Superior temporal gyrus (tissue), 1 donor: ENCODE measurements at regions not wholly inside any gene's neighbourhood (a gene's known extent, or its start where the extent isn't known, plus 50 kb on each side); places are given as distances from the start of the nearest gene placed in this dataset.
"Not testable (repeated sequence)": the region's sequence is repeated elsewhere in the genome, so short reads cannot be mapped to it uniquely, and the experiment has no call there.

Experiments
- DNase-seq: peaks from one replicate; pipeline ENCODE4 v3.0.0-alpha.2; 2016; ENCODE audit errors: extremely low spot score

DNA sequence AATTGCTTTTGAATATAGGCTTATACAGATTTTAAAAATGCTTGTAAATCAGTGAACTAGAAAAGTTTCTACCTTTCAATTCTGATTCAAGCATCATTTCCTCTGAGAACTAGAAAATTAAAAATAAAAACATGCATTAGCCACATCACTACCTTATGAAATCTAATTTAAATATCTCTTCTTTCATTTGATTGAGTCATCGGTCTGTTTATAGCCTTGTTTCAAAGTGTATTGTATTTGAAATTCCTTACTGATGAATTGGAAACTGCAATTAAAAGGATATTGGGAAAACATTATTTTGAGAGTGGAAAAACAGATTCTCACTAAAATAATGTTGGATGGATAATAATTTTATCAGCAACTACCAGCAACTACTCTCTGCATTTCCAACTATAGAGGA, 717.7 kb upstream of the FAM98A start:
- no peak for DNase-seq

GRCh38 chr2:34311816-34312215, 712.7 kb upstream of the FAM98A start:
- DNase-seq, result no peak

DNA sequence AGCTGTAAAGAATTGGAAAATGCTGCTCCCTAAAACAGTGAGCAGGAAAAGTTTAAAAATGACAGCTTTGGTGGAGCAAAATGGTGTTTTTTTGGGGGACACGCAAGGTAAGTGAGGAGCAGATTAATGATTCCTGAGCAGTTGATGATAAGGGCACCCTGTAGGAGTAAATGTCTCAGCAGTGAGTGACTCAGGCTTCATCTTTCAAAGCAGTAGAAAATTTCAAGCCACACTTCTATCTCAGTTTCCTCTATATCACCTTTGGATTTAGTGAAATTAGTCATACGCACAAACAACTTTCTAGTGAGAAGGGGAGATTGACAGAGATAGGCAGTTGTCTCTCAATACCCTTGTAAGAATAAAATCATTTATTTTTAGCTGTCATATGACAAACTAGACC, 709.0 kb upstream of the FAM98A start:
- no peak for DNase-seq

GRCh38 chr2:34307636-34308035, 708.5 kb upstream of the FAM98A start:
- DNase-seq, result no peak

DNA sequence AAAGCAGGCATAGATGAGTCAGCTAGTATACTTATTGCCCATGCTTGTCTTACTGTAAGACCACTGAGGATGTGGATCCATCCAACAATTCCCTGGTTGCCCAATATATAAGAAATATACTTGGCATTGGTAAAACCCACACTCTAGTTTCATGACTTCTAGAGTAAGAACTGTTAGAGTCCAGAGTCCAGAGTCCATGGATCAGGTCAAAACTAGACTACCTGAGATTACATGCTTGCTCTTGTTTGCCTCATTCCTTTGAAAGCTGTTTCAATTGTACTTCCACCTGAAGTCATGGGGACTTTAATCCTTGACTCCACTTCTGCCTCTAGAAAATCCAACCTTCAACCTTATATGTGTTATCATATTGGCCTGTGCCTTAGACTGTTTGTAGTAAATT, 707.6 kb upstream of the FAM98A start:
- DNase-seq, result no peak

- DNase-seq, result no peak
Observed at GRCh38 chr2:34305587-34305986, 706.5 kb upstream of the FAM98A start.

- no peak for DNase-seq
Observed at GRCh38 chr2:34294961-34295360, 695.9 kb upstream of the FAM98A start.

GRCh38 chr2:34291076-34291475, 692.0 kb upstream of the FAM98A start:
- no peak for DNase-seq

DNA sequence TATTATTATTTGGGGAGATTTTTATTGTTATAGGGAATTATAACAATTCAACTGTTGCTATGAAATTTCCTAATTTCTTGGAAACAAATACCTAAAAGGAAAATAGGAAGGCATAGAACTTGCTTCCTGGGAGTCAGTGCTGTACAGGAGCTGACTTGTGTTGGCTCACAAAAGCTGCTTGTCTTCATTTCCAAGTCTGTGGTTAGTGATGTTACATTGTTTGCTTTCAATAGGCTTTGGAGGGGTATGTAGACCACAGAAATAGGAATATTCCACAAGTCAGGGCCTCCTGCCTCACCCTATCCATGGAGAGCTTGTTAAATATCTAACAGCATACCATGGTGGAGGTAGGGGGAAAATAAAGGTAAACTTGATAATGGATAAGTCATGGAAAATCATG, 688.9 kb upstream of the FAM98A start:
- DNase-seq, result no peak

DNA sequence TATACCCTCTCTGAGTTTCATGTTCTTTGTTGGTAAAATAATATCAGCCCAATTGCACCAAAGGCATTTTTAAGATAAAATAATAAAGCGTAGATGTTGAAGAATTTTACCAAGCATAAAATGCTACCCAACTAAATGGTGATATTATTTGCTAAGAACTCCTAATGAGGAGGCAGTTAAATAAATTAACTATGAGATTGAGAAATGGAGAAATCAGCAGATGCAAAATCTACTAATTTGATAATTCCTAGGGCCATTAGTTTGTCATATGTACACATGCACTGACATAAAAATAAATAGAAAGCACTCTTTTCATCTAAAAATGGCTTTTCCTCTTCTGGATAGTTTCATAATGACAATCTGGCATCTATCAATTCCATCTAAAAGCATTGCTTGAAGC, 681.5 kb upstream of the FAM98A start:
- no peak for DNase-seq

DNA sequence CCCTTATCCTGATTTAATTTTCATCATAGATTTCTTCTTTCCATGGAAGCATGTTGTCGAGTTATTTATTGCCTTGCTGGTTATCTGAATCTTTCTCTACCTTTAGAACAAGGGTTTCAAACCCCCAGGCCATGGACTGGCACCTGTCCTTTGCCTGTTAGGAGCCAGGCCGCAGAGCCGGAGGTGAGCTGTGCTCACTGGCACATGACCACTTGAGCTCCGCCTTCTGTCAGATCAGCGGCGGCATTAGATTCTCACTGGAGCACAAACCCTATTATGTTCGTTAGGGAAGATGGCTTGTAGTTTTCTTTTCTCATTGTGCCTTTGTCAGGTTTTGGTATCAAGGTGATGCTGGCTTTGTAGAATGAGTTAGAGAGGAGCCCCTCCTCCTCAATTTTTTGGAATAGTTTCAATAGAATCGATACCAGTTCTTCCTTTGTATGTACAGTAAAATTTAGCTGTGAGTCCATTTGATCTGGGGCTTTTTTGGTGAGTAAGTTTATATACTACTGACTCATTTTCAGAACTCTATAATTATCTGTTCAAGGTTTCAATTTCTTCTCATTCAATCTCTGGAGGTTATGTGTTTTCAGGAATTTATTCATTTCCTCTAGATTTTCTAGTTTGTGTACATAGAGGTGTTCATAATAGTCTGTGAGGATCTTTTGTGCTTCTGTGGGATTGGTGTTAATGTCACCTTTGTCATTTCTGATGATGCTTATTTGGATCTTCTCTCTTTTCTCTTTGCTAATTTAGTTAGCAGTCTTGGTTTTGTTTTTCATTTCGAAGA, 668.0 kb upstream of the FAM98A start:
- no peak for DNase-seq

DNA sequence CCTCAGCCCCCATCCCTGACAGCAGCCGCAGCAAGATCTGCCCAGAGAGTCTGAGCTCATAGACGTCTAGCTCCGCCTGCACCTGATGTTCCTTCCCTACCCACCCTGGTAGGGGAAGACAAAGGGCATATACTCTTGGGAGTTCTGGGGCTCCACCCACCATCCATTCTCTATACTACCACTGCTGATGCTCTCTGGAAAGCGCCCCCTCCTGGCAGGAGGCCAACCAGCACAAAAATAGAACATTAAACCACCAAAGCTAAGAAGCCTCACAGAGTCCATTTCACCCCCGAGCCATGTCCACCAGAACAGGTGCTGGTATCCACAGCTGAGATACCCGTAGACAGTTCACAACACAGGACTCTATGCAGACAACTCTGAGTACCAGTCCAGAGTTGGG, 662.6 kb upstream of the FAM98A start:
- no peak for DNase-seq

GRCh38 chr2:34254272-34254878, 655.3 kb upstream of the FAM98A start:
- DNase-seq, result no peak

DNA sequence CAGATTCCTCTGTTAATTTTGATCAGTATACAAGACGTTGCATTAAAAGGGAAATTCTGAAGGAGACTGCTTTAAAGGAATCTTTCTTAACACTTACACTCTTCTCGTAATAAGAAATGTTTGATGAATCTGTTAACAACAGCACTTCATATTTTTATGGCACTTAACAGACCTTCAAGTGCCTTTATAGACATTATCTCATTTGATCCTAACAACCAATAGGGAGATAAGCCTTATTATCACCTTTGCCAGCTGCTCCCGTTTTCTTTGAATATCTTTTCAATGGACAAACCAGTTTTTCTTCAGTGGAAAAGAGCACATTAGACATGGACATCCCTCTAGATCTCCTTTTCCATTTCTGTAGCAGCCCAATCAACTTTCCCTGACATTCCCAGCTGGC, 653.0 kb upstream of the FAM98A start:
- no peak for DNase-seq

DNA sequence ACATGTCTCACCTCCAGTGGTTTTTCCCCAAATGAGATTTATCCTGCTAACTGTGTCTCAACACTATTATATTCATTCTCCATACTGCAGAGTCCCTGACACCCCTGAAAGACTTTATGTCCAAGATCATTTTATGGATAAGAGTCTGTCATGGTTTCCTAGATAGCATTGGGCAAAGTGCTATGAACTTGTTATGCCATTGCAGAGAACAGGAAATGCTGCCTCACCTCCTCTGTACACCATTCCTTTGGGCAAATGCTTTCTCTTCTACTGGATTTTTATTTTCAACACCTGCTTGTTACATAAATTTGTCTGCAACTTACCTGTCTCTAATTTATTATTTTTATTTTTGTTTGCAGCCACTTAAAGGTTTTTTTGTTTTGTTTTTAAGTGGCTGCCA, 652.5 kb upstream of the FAM98A start:
- DNase-seq, result no peak

DNA sequence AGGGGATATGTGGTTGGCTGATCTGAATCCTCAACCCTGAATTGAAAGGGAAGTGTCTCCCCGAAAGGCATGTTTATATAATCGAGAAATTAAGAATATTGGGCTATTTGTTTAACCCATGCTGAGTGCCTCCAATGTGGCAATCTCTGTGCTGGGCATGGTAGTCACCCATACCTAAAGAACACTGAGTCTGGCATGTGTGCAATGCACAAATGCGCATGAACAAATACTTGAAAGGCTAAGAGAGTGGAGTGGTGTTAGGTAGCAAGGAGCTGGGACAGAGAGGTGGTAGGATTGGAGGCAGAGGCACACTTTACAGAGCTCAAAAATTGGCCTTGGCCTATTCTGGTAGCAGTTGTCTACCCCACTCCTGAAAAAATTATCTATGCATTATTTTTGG, 645.1 kb upstream of the FAM98A start:
- no peak for DNase-seq

DNA sequence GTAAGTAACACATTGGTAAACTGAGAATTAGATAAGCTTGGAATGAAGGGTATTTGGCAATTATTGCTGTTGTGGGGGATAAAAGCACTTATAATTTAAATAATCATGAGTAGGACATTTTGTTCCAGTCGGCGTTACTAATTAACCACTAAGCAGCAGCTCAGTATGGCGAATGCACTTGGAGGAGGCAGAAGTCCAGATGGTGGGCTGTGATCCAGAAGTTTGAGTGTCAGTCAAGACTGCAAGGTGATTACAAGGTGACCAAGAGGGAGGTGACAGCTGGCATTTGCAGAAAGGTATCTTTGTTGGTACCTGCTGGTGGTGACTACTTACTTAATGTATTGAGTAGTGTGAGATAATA, 643.6 kb upstream of the FAM98A start:
- DNase-seq, result no peak

DNA sequence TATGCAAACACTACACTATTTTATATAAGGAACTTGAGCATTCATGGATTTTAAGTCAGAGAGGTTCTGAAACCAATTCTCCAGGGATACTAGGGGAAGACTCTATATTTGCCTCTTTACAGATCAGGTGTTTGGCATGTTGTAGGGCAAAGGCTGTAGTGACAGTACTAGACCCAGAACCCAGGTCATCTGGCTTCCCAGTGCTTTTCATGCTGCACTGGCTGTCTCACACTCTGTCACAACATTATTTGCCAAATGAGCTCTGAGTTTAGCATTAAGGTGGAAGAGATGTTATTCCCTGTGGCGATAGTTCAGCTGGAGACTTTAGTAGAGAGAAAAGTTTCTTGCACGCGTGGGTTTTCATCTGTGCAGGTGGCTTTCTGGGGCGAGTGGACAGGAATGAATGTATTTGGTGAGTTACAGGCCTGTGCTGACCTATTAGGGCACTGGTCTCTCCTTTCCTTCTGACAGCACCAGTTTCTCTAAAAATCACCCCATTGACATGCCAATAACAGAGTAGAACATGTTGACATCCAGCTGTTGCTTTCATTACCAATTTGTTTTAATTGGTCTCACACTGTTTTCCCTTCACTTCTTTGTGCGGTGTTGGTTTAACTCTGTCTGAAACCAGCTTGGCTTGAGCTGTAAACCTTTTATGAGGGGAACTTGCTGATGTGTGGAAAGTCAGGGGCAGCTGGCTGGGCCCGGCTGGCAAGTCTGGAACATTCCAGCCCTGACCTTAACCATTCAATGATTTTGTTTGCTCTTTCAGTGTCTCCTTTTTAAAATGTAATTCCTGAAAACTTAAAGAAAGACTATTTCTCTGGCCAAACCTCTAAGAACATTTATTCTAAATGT, 643.0 kb upstream of the FAM98A start:
- no peak for DNase-seq

- no peak for DNase-seq
Observed at GRCh38 chr2:34239511-34239910, 640.4 kb upstream of the FAM98A start.

- DNase-seq, result no peak
Observed at GRCh38 chr2:34234823-34235222, 635.7 kb upstream of the FAM98A start.

DNA sequence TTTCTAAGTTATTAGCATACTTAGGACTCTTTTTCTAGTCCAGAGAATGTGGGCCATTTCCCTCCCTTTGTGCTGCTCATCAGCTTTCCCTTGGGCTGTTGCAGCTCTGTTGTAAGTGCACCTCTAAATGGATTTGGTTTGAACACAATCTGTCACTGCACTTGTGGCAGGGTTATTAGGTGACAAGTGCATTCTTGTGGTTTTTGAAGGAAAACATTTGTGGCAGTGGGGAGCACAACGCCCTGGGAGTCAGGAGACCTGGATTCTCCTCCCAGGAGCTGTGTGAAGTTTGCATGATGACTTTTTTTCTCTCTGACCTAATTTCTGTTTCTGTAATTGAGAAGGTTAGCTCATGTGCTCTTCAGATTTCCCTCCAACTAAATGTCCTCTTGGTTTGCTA, 630.9 kb upstream of the FAM98A start:
- no peak for DNase-seq

DNA sequence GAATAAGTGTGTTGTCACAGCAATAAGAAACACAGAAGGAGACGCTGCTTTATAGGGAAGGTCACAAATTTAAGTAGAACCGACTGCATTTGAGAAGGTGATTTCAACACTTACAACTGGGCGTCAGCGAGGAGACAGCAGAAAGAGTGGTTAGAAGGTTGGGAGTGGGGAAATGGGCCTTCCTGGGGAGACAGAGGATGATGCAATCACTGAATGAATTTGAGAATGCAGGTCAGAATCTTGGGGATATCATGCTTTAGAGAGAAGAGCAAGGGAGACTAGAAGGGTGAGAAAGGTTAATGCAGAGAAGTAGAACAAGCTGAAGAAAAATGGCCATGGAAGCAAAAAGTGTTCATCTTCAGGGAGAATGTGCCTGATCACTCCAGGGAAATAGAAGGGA, 616.1 kb upstream of the FAM98A start:
- no peak for DNase-seq

- DNase-seq, result not testable (repeated sequence)
Observed at GRCh38 chr2:34210382-34210781, 611.3 kb upstream of the FAM98A start.
